Bone marrow (tissue), 2 donors: ENCODE measurements at regions not wholly inside any gene's neighbourhood (a gene's known extent, or its start where the extent isn't known, plus 50 kb on each side); places are given as distances from the start of the nearest gene placed in this dataset.

ENCODE experiments used
- DNase-seq, 2 donors: peaks; one replicate each; lab custom pipeline; 2025; lab: John Stamatoyannopoulos, UW

DNA sequence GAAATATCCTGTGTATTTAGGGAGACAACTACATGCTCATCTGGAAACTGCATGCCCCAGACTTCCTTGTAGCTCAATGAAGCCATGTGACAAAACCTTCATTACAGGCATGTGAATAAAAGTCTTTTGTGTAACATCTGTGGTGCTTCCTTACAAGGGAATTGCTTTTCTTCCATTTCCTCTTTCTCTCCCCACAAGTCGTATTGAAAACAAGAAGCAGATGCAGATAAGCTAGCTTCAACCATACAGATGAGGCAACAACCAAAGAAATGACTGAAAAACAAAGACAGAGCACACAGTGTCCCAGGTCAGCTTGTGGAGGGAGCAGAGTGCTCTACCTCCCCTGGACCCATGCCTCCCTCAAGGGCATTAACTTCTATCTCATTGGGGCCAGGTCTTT lies 115.8 kb upstream of the INPP4B start:
- DNase-seq: peak in 1 of 2 donors; percentile 53

DNA sequence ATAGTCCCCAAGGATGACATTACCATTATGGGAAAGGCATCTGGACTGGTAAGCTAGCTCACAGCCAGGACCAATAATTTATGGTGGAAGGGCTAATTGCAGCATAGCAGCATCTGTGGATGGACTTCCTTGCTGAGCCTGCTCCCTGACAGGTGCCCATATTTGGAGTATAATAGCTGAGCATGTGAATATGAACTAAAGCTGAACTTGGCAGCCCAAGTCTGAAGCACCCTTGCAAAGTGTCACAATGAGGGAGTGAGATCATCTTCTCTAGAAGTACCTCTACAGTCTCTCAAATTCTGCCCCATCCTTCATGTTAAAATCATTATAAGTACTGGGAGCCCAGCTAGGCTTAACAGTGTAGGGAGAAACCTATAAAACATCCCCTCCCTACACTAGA lies 128.2 kb upstream of the INPP4B start:
- no peak for DNase-seq

DNA sequence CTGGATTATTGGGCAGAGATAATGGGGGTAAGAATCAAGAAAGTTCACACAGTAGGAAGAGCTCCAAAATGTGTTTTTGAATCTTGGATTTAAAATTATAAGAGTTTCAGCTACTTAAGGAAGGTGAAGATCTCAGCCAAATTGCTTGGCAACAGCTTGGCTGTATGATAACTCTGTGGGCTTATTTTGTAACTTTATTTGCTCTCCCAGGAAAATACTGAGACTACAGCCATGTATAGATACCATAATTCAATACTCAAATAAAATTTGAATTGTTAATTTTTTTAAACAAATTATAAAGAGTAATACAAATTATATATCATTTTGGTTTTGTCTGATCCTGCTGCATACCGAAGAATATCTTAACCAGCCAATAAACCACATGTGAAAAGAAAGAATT lies 129.5 kb upstream of the INPP4B start:
- DNase-seq: no peak

DNA sequence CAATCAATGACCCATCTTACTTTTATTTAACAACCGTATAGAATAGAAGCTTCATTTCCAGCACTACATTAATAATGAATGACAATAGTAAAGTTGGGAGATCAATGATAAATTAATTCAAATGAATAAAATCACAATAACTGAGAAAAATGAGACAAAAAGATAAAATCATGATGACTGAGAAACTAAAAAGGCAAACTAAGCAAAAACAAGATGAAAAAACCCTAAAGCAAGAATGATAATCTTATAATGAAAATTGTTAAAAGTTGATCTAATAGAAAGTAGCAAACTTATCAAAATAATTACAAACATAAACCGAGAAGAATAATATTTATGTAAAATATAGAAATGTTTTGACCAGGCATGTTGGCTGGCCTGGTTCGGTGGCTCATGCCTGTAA lies 130.4 kb upstream of the INPP4B start:
- DNase-seq: no peak

DNA sequence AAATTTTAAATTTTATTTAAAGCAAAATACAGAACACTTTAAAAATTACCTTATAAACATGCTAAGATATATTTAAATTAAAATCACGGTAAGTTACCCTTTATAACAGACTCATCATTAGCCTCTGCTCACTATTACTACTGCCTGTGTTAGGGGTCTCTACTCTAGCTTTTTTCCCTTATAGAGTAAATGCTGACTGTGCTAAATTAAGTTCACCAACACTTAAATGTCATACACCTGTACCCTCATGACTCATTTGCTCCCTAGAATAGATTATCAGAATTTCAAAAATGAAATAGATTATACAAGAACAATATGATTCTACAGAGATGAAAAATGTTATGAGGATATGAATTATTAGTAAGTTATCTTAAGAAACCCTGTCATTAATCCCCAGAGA lies 131.1 kb upstream of the INPP4B start:
- no peak for DNase-seq

DNA sequence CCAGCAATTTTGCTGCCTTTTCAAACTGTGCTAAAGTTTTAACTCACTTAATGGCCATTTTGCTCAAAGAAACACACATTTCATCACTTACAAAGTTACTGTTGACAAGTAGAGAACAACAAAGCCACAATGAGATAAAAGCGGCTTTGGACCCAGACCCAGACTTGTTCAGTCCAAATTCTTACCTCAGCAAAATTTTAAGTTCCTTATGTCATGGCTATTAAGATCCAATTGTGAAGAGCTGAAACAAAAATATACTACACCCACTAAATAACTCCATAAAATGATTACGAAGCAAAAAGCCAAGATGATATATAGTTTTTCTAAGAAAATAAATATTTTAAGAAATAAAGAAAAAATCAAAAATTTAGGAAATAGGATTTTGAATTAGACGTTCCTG lies 137.0 kb upstream of the INPP4B start:
- no peak for DNase-seq

DNA sequence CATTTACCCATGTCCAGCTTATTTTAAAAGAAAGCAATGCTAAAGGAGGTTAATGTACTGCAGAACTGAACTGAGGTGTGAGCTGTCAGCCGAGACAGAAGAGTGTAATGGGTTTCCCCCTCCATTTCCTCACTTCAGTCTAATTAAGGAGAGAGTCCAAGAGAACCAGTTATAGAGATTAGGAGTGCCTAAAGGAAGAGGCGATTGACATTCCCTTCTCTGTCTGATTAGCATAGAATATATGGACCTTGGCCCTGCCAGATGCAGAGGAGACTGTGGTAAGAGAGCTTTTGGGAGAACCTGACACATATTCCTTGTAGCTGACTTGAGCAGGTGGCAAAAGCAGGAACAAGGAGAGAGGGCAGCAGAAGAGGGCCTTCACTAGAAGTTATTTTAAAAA lies 137.5 kb upstream of the INPP4B start:
- DNase-seq: no peak

DNA sequence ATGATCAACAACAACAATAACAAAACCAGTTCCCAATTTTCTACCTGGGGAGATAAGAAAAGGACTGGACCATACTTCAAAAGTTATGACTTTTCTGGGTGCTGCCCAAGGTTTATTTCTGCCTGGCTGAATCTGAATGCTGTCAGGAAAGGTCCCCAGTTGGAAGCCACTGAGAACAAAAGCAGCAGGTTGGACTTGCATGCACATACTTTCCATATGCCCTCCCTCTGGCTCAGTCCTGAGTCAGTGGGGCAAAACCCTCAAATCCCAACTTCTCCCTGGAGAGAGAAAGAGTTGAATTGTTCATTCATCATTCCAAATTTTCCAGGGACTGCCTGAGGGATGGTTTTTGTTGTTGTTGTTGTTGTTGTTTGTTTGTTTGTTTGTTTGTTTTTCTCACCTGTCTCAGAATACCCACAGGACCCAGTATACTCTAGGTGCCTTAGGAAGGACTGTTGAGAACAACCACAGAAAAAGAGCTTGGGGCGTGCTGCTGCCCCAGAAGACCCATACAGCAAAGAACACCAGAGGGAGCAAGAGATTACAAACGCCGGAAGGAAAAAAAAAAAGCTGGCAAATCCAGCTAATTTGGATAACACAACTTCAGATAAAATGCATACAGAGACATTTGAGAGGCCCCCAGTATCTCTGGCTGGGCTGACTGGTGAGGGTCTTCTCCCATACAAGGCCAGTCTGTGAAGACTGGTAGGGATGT lies 138.9 kb upstream of the INPP4B start:
- DNase-seq: no peak

DNA sequence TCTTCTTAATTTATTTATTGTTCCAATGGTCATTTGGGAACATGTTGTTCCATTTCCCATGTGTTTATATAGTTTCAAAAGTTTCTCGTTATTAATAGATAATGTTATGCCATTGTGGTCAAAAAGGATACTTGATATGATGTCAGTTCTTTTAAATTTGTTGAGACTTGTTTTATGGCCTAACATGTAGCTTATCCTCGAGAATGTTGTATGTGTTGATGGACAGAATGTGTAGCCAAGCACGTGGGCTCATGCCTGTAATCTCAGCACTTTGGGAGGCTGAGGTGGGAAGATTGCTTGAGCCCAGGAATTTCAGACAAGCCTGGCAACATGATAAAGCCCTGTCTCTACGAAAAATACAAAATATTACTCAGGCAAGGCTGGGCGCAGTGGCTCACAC lies 168.5 kb upstream of the USP38 start:
- DNase-seq: no peak

DNA sequence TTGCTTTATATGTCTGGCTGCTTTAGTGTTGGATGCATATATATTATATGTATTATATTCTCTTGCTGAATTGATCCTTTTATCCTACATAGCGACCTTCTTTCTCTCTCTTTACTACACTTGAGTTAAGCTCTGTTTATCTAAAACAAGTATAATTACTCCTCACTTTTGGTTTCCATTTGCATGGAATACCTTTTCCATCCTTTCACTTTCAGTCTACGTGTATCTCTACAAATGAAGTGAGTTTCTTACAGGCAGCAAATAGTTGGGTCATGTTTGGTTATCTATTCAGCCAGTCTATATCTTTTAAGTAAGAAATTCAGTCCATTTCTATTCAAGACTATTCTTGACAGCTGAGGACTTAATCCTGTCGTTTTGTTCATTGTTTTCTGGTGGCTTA lies 167.5 kb upstream of the USP38 start:
- DNase-seq: no peak

DNA sequence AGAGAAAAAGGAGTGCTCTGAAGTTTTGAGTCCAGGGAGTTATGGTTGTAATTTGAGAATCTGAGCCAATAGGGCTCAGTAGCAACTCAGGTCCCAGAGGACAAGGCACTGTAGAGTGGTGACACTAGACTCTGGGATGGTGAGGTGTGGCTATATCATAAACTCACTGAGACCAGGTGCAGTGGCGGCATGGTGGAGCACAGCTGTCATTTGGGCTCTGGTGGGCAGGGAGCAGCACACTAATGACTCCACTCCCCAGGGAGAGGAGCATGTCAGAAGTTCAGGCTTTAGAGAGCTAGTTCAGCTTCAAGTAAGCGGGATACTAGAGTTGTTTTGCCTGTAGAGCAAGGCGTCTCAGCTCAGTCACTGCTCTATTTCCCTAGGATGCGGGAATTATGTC lies 165.4 kb upstream of the USP38 start:
- no peak for DNase-seq

DNA sequence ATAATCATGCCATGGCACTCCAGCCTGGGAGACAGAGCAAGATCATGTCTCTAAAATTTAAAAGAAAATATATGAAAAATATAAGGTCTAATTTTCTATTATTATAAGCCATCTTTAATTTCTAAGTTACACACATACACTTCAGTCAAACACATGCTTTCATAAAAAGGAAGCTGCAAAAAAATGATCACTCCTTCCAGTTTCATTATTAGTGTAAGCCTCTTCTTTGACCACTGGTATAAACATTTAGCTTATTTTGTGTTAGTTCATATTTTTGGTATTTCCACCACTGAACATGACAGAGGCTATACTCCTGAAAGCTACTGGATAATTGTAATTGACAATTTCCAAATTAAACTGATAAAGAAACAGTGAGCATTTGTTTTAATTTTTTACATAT lies 163.3 kb upstream of the USP38 start:
- DNase-seq: no peak

DNA sequence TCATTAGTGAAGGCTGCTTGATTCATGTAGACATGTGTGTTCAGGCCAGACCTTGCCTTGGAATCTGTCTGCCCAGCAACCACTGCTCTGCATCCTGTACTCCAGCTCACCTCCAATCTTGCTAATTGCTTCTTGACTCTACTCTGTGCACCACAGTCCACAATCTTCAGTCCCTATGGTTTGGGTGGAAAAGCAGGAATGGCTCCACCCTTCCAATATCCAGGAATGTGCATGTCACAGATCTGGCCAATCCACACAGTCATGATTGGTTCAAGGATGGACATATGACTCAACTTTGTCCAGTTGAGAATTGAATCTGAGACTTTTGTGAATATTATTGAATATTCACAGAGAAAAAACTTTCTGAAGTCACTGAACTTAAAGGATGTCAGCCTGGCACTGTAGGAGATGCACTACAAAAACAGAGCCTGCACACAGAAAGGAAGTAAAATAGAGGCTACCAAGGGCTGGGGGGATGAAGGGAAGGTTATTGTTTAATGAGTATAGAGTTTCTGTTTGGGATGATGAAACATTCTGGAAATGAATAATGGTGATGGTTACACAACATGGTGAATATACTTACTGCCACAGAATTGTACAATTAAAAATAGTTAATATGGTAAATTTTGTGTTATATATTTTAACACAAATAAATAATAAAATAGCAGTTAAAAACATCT lies 161.3 kb upstream of the USP38 start:
- DNase-seq: no peak

DNA sequence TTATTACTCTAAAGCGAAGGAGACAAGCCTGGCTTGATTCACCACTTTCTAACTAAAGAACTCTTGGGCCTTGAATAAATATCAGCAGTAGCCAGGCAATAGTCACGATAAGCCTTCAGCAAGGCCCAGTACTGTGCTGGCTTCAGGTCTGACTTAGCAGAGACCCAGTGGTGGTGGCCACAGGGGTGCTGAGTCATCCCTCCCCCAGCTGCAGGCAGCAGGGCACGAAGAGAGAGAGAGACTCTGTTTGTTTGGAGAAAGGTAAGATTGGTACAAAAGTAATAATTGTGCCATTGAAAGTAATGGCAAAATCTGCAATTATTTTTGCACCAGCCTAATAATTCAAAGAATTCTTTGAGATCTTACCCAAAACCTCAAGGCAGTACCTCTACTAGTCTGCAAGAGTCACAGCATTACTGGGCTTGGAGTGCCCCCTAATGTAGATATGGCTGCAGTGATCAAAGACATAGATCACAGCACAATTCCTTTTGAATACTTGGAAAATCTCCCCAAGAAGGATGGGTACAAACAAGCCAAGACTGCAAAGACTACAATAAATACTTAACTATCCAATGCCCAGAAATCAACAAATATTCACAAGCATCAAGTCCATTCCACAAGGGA lies 159.5 kb upstream of the USP38 start:
- peak in 1 of 2 donors; percentile 56 for DNase-seq

DNA sequence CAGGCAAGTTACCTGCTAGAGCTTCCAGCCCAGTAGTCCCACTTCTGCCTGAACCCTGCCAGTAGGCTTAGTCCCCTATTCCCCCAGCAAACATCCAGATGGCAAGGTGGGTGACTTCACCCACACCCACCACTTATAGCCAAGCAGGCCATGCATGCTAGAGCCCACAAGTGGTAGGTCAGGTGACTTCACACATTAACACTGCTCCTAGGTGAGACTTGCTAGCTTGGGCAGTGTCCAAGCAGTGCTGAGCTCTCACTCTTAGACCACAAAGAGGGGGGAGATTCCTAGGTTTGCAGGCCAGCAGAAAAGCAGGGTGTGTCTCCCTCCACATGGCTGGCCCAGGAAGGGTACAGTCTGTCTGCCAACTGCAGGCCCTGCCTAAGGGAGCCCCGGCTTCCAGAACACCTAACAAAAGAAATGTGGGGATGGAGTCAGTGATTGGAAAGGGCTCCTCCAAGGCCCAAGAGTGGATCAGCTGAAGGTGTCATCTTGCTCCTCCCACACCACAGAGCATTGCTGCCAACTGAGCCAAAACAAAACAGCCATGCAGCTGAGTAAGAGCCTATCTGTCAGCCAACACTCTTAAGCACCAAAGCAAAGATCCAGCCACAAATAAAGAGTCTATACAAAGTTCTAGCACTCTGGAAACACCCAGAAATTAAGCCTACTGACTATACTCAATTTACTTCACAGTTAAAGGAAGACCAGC lies 158.1 kb upstream of the USP38 start:
- DNase-seq: no peak

DNA sequence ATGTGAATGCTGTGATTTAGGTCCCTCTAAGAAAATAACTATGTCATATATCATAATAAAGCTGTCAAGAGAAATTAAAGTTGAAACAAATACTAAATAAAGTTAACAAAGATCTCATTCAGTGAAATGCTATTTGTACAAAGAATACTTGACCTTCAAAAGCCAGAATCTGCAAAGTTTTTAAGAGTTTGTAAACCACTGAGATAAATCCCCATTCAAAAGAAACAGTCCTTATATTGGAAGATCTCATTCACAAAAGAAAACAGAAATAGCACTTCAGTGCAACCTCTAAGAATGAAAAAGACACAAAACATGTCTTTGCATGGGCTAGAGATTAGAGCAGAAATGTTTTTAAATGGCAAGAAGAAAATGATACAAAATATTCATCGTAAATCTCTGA lies 149.1 kb upstream of the USP38 start:
- no peak for DNase-seq

DNA sequence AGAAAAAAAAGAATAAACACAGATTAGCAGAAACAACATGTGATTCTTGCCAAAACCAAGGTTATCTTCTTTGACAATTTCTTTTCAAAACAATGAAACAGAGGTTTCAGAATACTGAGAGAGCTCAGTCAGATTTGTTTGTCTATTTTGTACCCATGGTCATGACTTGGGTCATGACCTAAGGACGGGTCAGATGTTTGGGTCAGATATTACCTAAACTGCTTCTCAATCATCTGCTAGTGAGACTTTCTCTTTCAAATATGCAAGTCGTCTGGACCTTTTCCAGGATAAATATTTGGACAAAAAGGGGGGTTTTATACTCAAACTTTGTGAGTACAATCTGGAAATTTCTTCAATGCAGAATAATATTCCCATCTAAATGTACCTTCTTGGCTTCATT lies 148.3 kb upstream of the USP38 start:
- DNase-seq: no peak

DNA sequence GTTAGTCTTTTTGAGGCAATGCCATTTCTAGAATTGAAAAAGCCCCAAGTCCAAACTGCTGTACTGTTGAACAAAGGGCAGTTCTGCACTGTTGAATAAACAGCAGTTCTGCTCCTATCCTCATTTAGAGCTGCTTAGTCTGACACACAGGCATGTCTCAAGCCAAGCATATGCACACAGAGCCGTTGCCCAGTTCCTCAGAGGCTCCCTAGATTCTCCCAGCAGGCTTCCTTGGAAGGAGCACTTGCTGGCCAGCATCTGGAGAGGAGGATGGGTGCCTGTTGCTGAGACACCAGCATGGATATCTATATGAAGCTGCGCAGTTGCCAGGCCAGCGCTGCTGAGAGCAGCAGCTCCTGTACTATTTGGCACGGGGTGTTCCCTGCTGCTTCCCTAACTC lies 138.3 kb upstream of the USP38 start:
- no peak for DNase-seq

DNA sequence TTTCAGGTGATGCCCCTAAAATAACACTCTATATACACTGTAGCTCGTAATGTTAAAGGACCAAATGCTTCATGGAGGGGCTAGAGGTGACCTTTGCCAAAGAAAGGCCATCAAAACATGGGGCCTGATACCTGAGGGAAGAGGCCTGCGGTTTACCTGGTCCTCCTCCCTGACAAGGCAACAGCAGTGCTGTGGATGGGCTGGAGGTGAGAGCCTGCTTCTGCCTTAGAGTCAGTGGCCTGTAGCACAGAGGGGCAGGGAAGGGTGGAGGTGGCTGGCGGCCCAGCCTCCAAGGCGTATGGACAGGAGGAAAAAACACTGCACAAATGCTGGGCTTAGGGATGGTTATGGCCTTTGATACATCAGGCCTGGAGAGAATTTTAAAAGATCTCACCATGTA lies 137.8 kb upstream of the USP38 start:
- DNase-seq: no peak

DNA sequence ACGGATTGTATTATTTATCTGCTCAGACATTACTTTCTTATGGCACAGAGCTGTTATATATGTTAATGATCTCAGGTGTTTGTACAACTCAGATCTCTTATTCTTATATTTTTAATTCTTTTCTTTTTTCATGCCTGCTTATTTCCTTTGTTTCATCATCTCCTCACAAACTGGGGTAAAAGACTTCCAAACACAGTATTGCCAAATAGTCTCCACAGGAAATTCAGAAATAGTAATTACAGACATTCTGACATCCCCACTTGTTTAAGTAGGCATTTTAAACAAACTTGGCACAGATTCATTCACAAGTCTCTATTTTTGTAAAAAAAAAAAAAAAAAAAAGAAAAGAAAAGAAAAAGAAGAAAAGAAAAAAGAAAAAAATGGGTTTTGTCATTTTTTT lies 129.7 kb upstream of the USP38 start:
- no peak for DNase-seq

DNA sequence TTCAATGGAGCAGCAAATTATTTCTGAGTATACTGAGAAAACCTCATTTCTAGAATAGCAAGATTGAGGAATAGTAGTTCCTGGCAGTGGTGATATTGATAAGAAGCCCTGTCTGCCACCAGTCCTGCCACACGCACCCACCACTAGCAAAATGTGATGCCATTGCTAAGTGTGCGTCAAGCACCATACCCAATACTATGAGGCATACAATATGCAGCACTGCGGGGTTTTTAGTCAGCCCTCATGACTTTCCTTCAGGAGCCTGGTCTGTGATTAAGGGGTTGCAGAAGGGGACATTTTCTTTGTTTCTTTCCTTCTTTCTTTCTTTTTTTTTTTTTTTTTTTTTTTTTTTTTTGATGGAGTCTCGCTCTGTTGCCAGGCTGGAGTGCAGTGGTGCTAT lies 128.7 kb upstream of the USP38 start:
- no peak for DNase-seq

DNA sequence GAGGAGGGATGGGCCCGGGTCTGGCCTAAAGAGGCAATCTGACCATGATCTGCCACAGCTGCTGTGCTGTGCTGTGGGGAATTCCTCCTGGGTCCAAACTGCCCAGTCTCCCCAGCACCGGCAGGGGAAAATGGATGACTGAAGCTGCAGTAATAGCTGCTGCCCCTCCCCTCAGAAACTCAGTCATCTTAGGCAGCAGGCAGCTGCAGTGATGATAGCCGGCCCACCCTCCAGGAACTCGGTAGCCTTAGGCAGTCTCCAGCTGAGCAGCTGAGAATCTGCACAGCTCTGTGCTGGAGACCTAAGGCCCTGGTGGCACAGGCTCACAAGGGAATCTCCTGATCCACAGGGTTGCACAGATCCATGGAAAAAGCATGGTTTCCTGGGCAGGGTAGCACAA lies 113.4 kb upstream of the USP38 start:
- DNase-seq: no peak

DNA sequence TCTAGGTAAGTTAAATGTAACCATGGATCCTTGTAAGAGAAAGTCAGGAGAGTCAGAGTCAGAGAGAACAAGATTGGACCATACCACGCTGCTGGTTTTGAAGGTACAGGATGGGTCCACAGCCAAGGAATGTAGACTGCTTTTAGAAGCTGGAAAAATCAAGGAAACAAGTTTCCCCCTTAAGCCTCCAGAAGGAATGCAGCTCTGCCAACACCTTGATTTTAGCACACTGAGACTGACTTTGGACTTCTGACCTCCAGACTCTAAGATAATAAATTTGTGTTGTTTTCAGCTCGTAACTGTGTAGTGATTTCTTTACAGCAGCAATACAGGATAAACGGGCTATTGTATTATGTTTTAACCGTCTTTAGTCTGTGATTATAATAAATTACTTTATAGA lies 108.0 kb upstream of the USP38 start:
- no peak for DNase-seq
